Astrocyte (in vitro differentiated cells and primary cell): ENCODE measurements at regions not wholly inside any gene's neighbourhood (a gene's known extent, or its start where the extent isn't known, plus 50 kb on each side); places are given as distances from the start of the nearest gene placed in this dataset.

Experiments used
- EZH2 ChIP-seq: IDR thresholded peaks from 2 replicates; pipeline ENCODE4 v1.6.1; 2012; ENCODE audit warnings: mild to moderate bottlenecking, low read length, inconsistent platforms; ENCODE audit not compliant: insufficient read depth
- TF ChIP-seq, protein P1 (sequence below): IDR thresholded peaks from 2 replicates; pipeline ENCODE4 v1.5.1; 2011; ENCODE audit warnings: low read depth, mild to moderate bottlenecking, inconsistent platforms, low read length, moderate library complexity; ENCODE audit not compliant: insufficient read depth

DNA sequence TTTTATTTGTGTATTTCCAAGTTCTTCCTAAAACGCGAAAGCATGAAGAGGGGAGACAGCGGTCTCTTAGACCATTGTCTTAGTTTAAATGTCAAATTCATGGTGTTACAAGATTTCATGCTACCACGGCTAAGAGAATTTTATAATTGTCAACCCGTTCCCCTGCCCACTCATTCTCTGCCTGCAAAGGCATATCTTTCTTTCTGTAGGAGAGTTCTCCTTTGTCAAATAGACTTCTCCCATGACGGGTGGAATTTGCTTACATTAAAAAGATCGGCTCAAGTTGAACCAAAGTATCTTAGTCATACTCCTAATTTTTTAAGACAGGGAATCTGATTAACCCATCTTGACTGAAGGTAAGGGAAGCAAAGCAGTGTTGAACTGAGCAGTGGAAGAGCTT is 539.2 kb downstream of the REEP3 start:
- TF ChIP-seq, protein P1, sequence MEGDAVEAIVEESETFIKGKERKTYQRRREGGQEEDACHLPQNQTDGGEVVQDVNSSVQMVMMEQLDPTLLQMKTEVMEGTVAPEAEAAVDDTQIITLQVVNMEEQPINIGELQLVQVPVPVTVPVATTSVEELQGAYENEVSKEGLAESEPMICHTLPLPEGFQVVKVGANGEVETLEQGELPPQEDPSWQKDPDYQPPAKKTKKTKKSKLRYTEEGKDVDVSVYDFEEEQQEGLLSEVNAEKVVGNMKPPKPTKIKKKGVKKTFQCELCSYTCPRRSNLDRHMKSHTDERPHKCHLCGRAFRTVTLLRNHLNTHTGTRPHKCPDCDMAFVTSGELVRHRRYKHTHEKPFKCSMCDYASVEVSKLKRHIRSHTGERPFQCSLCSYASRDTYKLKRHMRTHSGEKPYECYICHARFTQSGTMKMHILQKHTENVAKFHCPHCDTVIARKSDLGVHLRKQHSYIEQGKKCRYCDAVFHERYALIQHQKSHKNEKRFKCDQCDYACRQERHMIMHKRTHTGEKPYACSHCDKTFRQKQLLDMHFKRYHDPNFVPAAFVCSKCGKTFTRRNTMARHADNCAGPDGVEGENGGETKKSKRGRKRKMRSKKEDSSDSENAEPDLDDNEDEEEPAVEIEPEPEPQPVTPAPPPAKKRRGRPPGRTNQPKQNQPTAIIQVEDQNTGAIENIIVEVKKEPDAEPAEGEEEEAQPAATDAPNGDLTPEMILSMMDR: no peak
- no peak for TF ChIP-seq EZH2
